ENCODE measurements at regions not wholly inside any gene's neighbourhood (a gene's known extent, or its start where the extent isn't known, plus 50 kb on each side); places are given as distances from the start of the nearest gene placed in this dataset.

DNA sequence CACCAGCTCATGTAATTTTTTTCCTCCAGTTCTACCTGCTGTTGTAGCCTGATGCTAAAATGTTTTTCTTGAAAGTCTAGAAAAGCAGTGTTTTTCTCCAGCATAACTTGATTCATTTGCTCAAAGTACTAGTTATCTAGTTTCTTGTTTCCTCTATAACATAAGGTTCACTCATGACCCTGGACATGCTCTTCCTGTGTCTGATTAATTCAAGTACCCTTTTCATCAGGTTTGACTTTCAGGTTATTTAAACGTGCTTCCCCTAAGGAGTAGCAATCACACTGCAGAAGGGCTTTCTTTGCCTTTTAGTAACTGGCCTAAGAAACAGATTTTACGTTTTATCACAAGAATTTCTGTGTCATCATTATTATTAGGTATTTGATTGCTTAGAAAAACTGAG, 66.8 kb upstream of the EGFL6 start:
- DNase-seq (ENCODE audit: low read depth), result no peak
- TF ChIP-seq, protein P1, sequence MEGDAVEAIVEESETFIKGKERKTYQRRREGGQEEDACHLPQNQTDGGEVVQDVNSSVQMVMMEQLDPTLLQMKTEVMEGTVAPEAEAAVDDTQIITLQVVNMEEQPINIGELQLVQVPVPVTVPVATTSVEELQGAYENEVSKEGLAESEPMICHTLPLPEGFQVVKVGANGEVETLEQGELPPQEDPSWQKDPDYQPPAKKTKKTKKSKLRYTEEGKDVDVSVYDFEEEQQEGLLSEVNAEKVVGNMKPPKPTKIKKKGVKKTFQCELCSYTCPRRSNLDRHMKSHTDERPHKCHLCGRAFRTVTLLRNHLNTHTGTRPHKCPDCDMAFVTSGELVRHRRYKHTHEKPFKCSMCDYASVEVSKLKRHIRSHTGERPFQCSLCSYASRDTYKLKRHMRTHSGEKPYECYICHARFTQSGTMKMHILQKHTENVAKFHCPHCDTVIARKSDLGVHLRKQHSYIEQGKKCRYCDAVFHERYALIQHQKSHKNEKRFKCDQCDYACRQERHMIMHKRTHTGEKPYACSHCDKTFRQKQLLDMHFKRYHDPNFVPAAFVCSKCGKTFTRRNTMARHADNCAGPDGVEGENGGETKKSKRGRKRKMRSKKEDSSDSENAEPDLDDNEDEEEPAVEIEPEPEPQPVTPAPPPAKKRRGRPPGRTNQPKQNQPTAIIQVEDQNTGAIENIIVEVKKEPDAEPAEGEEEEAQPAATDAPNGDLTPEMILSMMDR (IDR thresholded peaks at IDR 0.05; ENCODE audit: control insufficient read depth, insufficient read depth, low read depth, low read length, missing control alignments), result no peak
- H3K4me3 ChIP-seq (ENCODE audit: control insufficient read depth, low read depth, low read length), result no peak overlapping the region

DNA sequence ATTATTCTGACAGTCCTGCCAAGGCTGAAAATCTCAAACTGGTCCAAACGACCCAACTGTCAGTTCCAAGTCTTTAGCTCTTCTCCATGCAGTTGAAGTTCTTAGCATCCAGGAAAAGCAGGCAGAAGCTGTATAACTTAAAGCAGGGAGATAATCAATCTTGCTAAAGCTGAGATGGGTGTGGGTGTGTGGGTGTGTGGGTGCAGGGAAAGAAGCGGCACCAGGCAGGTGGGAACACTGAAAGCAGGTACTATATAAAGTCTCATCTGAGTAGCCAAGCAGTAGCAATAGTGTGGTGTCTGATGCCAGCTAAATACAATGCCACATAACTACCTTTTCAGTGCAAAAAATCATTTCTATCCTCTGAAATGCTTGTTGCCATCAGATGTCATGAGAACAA, 69.7 kb upstream of the EGFL6 start:
- TF ChIP-seq, protein P1 (IDR thresholded peaks at IDR 0.05; ENCODE audit: control insufficient read depth, insufficient read depth, low read depth, low read length, missing control alignments), result no peak
- no peak for DNase-seq (ENCODE audit: low read depth)
- H3K4me3 ChIP-seq (ENCODE audit: control insufficient read depth, low read depth, low read length), result no peak overlapping the region

DNA sequence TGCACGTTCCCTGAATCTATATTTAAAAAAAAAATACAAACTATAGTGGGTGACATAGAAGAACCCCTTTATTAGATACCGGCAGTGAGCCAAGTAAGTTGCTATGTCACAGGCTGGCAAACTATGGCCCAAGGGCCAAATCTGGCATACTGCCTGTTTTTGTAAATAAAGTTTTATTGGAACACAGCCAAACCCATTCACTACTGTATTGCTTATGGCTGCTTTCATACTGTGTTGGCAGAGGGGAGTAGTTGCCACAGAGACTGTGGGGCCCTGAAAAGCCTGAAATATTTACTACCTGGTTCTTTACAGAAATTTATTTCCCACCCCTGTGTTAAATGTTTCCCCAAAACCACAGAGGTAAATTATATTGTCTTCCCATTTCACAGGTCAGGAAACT, 71.2 kb upstream of the EGFL6 start:
- no peak for DNase-seq (ENCODE audit: low read depth)

DNA sequence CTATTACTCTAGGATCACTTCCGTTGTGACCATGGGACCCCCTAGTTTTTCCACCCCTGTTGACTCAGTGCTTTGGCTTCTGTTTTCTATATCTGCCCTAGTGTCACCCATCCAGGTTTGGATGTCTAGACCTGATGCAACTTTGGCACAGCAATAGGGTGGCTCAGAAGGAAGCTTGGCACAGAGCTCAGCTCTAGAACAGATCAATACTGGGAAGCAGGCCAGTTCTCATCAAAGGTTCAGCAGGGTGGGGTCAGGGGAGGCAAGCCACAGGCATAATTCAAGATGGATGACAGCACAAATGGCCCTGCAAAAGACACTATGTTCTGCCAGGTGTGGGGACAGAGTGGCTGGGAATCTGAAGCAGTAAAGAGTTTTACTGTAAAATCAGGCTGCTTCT, 74.2 kb upstream of the EGFL6 start:
- TF ChIP-seq, protein P1 (IDR thresholded peaks at IDR 0.05; ENCODE audit: control insufficient read depth, insufficient read depth, low read depth, low read length, missing control alignments), result no peak
- H3K4me3 ChIP-seq (ENCODE audit: control insufficient read depth, low read depth, low read length), result no peak overlapping the region
- DNase-seq (ENCODE audit: low read depth), result no peak

More for the DNA sequence above, 71.2 kb upstream of the EGFL6 start:
- TF ChIP-seq, protein P1 (IDR thresholded peaks at IDR 0.05; ENCODE audit: control insufficient read depth, insufficient read depth, low read depth, low read length, missing control alignments), result no peak
- no peak overlapping the region for H3K4me3 ChIP-seq (ENCODE audit: control insufficient read depth, low read depth, low read length)

DNA sequence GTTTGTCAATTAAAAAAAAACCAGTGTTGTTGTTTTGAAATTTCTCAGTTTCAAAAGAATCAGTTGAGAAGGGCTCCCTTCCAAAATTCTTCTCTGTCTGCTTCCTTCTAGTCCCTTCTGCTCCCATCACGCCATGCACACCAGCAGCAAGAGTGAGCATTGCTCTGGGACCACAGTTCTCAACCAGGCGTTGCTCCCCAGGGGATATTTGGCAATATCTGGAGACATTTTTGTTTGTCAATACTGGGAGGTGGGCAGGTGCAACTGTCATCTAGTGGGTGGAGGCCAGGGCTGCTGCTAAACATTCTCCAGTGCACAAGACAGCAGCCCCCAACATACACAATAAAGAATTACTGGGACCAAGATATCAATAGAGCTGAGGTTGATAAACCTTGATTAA, 74.8 kb upstream of the EGFL6 start:
- DNase-seq (ENCODE audit: low read depth), result no peak
- TF ChIP-seq, protein P1 (IDR thresholded peaks at IDR 0.05; ENCODE audit: control insufficient read depth, insufficient read depth, low read depth, low read length, missing control alignments), result no peak
- H3K4me3 ChIP-seq (ENCODE audit: control insufficient read depth, low read depth, low read length), result no peak overlapping the region

DNA sequence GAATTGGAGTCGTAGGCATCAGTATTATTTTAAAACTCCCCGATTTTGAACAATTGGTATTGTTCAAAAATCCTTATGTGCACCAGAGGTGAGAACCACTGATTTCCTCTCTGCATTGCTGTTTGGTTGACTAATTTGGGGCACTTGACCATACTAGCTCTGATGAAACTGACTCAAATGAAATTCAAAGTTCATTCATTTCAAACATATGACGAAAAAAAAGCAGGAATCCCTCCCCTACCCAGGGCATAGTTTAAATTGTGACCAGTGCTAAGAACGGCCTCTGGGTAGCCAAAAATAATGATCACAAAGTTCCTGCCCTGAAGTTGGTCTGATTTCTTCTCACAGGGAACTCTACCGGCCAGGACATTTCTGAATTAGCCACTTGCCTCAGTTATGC, 75.7 kb upstream of the EGFL6 start:
- no peak for DNase-seq (ENCODE audit: low read depth)
- H3K4me3 ChIP-seq (ENCODE audit: control insufficient read depth, low read depth, low read length), result no peak overlapping the region
- TF ChIP-seq, protein P1 (IDR thresholded peaks at IDR 0.05; ENCODE audit: control insufficient read depth, insufficient read depth, low read depth, low read length, missing control alignments), result no peak

DNA sequence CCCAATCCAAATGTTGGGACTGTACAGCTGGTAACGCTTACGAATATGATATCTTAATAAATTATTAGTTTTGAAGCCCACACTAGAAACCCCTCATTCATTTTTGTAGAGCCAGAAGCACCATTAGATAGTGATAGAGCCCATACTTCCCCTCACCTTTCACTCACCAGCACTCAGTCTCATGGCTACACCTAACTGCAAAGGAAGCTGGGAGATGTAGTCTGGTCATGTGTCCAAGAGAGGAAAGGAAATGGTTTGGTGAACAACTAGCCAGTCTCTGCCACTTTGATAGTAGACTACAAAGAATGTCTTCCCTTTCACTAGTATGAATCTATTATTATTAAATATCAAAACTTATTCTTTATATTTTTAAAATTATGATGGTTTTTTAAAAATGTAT, 77.1 kb upstream of the EGFL6 start:
- TF ChIP-seq, protein P1 (IDR thresholded peaks at IDR 0.05; ENCODE audit: control insufficient read depth, insufficient read depth, low read depth, low read length, missing control alignments), result no peak
- no peak overlapping the region for H3K4me3 ChIP-seq (ENCODE audit: control insufficient read depth, low read depth, low read length)
- DNase-seq (ENCODE audit: low read depth), result no peak
